CD4-positive, CD25-positive, alpha-beta regulatory T cell (primary cell): ENCODE measurements at regions not wholly inside any gene's neighbourhood (a gene's known extent, or its start where the extent isn't known, plus 50 kb on each side); places are given as distances from the start of the nearest gene placed in this dataset.

Source experiments
- ATAC-seq, 2 donors: fragments of 150-1000 bp; cut with Tn5 transposase; one replicate each; pipeline ENCODE4 v1.10.0; 2021; ENCODE audit warnings: low read depth in 2 of 2, moderate number of reproducible peaks in 2 of 2, moderate library complexity in 1 of 2
- DNase-seq, 3 donors: peaks; one replicate each; pipeline versions ENCODE4 v3.0.0 to v3.0.0-alpha.2; 2012 to 2022; ENCODE audit warnings: mixed read lengths in 1 of 3
- H3K27ac ChIP-seq: one replicate; pipeline ENCODE4 v1.7.0; 2013; ENCODE audit warnings: mild to moderate bottlenecking, low read length; ENCODE audit not compliant: insufficient read depth, poor library complexity, severe bottlenecking
- H3K27me3 ChIP-seq: one replicate; pipeline ENCODE4 v1.7.0; 2013; ENCODE audit warnings: low read length; ENCODE audit not compliant: control insufficient read depth, insufficient read depth
- H3K36me3 ChIP-seq: one replicate; pipeline ENCODE4 v1.7.0; 2013; ENCODE audit warnings: mild to moderate bottlenecking, low read length, moderate library complexity; ENCODE audit not compliant: control insufficient read depth, insufficient read depth
- H3K4me1 ChIP-seq: 2 replicates; pipeline ENCODE4 v1.7.0; 2013; ENCODE audit warnings: mild to moderate bottlenecking, low read length; ENCODE audit not compliant: insufficient read depth, control insufficient read depth, poor library complexity, severe bottlenecking
- H3K4me3 ChIP-seq: one replicate; pipeline ENCODE4 v1.7.0; 2013; ENCODE audit warnings: low read depth, mild to moderate bottlenecking, low read length, moderate library complexity
- H3K9me3 ChIP-seq, 2 experiments: 1 replicate in 1 of 2; 2 replicates in 1 of 2; pipeline ENCODE4 v1.7.0; 2013; ENCODE audit warnings: low read length in 2 of 2, mild to moderate bottlenecking in 1 of 2, moderate library complexity in 1 of 2; ENCODE audit not compliant: control insufficient read depth in 2 of 2
- H3K27ac Mint-ChIP-seq, 3 donors: one replicate each; pipeline ENCODE4 v1.8.0; 2020 to 2022; ENCODE audit warnings: mild to moderate bottlenecking in 3 of 3, mixed read lengths in 3 of 3, moderate library complexity in 2 of 3
- H3K27me3 Mint-ChIP-seq: one replicate; pipeline ENCODE4 v1.8.0; 2022; ENCODE audit warnings: mild to moderate bottlenecking, mixed read lengths
- H3K36me3 Mint-ChIP-seq: one replicate; pipeline ENCODE4 v1.8.0; 2020; ENCODE audit warnings: mixed read lengths
- H3K4me1 Mint-ChIP-seq, 4 donors: one replicate each; pipeline ENCODE4 v1.8.0; 2020 to 2022; ENCODE audit warnings: mixed read lengths in 4 of 4, mild to moderate bottlenecking in 1 of 4
- H3K4me3 Mint-ChIP-seq, 4 donors: one replicate each; pipeline ENCODE4 v1.8.0; 2020 to 2022; ENCODE audit warnings: mild to moderate bottlenecking in 4 of 4, mixed read lengths in 4 of 4, moderate library complexity in 3 of 4
- H3K9me3 Mint-ChIP-seq, 7 donors: one replicate each; pipeline ENCODE4 v1.8.0; 2020 to 2022; ENCODE audit warnings: mixed read lengths in 7 of 7, mild to moderate bottlenecking in 3 of 7, moderate library complexity in 2 of 7

DNA sequence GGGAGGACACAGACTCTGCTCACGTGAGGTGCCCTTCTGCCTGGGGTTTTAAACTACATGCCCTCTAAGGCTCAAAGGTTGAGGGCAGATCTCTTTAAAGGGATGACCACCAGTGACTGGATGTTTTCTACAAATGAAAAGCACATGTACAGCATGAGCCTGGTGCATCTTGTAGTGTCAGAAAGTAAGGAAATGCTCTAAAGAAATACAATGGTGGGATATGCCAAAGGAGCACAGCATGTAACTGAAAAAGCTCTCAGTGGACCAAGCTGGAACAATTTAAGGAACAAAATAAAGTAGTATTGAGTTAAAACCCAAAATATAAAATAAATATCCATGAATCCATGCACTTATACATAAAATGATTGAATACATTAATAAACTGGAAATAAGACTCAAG, 78.3 kb upstream of the SEMA6D start:
- ATAC-seq (no peak), DNase-seq (no peak)
- no peak overlapping the region for H3K4me3 ChIP-seq
- Mint-ChIP-seq H3K4me3 (no peak overlapping the region), H3K27me3 (no peaks in the 10 kb centered on the region), H3K4me1 (no peaks in the 10 kb centered on the region), H3K36me3 (no peaks in the 10 kb centered on the region), H3K9me3 (peaks cover 0 to 5% (median 0%) of the 10 kb centered on the region in 7 donors), H3K27ac (no peak overlapping the region)
- no peak overlapping the region for H3K27ac ChIP-seq
- no peaks in the 10 kb centered on the region for H3K27me3 ChIP-seq
- no peaks in the 10 kb centered on the region for H3K4me1 ChIP-seq
- no peaks in the 10 kb centered on the region for H3K36me3 ChIP-seq
- no peaks in the 10 kb centered on the region for H3K9me3 ChIP-seq

- Histone ChIP-seq H3K27ac (no peak overlapping the region), H3K27me3 (no peaks in the 10 kb centered on the region), H3K36me3 (no peaks in the 10 kb centered on the region), H3K4me3 (no peak overlapping the region), H3K9me3 (no peaks in the 10 kb centered on the region), H3K4me1 (no peaks in the 10 kb centered on the region)
- no peak for DNase-seq
- H3K4me1 Mint-ChIP-seq = no peaks in the 10 kb centered on the region
- H3K9me3 Mint-ChIP-seq = peaks cover 0 to 4% (median 0%) of the 10 kb centered on the region in 7 donors
- H3K4me3 Mint-ChIP-seq = no peak overlapping the region
- no peak overlapping the region for H3K27ac Mint-ChIP-seq
- no peaks in the 10 kb centered on the region for H3K36me3 Mint-ChIP-seq
- H3K27me3 Mint-ChIP-seq = no peaks in the 10 kb centered on the region
- ATAC-seq = no peak
These were observed 77.2 kb upstream of the SEMA6D start for GRCh38 chr15:47640079-47640478.

- Mint-ChIP-seq H3K9me3 (peaks cover 0 to 3% (median 0%) of the 10 kb centered on the region in 7 donors), H3K27ac (no peak overlapping the region), H3K4me1 (no peaks in the 10 kb centered on the region), H3K36me3 (no peaks in the 10 kb centered on the region), H3K27me3 (no peaks in the 10 kb centered on the region), H3K4me3 (no peak overlapping the region)
- H3K4me1 ChIP-seq = no peaks in the 10 kb centered on the region
- H3K9me3 ChIP-seq = no peaks in the 10 kb centered on the region
- ATAC-seq (no peak), DNase-seq (no peak)
- H3K27ac ChIP-seq = no peak overlapping the region
- no peaks in the 10 kb centered on the region for H3K27me3 ChIP-seq
- no peak overlapping the region for H3K4me3 ChIP-seq
- no peaks in the 10 kb centered on the region for H3K36me3 ChIP-seq
These were observed 76.4 kb upstream of the SEMA6D start for GRCh38 chr15:47640901-47641300.

DNA sequence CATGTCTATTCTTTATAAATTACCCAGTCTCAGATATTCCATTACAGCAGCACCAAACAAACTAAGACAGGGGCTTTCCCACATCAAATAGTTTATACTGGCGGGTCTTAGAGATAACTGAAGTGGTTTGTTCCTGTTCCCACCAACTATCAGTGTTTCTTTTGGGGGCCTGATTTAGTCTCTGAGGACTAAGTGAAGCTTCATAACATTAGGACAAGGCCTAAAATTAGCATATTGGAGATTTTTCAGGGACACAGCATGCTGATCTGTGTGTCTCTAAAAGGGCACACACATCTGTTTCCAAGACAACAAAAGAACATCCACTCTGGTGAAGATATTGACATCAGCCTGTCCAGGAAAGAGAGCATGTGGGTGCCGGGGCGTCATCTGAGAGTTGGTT, 72.6 kb upstream of the SEMA6D start:
- H3K27me3 Mint-ChIP-seq = no peaks in the 10 kb centered on the region
- no peak overlapping the region for H3K4me3 Mint-ChIP-seq
- H3K36me3 Mint-ChIP-seq = no peaks in the 10 kb centered on the region
- no peak overlapping the region for H3K27ac Mint-ChIP-seq
- Histone ChIP-seq H3K4me3 (no peak overlapping the region), H3K4me1 (no peaks in the 10 kb centered on the region), H3K9me3 (no peaks in the 10 kb centered on the region), H3K27ac (no peak overlapping the region), H3K27me3 (no peaks in the 10 kb centered on the region), H3K36me3 (no peaks in the 10 kb centered on the region)
- H3K4me1 Mint-ChIP-seq = no peaks in the 10 kb centered on the region
- DNase-seq (no peak), ATAC-seq (no peak)
- H3K9me3 Mint-ChIP-seq = no peaks in the 10 kb centered on the region

DNA sequence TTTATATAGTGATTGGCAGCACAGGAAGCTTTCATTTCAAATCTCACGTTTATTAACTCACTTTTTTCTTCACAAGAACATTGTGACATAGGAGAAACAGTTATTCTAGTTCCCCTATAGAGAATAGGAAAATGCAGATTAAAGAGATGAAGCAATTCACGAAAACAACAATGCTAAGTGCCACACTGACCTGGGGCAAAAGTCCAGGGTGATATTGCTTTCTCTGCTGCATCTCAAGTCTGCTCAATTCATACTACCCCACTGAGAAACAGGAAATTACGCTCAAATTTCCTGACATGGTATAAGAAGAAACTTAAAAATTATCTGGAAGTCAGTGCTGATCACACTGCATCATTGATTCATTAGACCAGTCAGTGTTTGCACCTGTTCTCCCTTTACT, 66.7 kb upstream of the SEMA6D start:
- Histone ChIP-seq H3K27me3 (no peaks in the 10 kb centered on the region), H3K4me1 (no peaks in the 10 kb centered on the region), H3K36me3 (no peaks in the 10 kb centered on the region), H3K4me3 (no peak overlapping the region), H3K9me3 (no peaks in the 10 kb centered on the region), H3K27ac (no peak overlapping the region)
- H3K27ac Mint-ChIP-seq = no peak overlapping the region
- H3K27me3 Mint-ChIP-seq = no peaks in the 10 kb centered on the region
- ATAC-seq (no peak), DNase-seq (no peak)
- peaks cover 0 to 5% (median 0%) of the 10 kb centered on the region in 7 donors for H3K9me3 Mint-ChIP-seq
- H3K4me3 Mint-ChIP-seq = no peak overlapping the region
- H3K4me1 Mint-ChIP-seq = no peaks in the 10 kb centered on the region
- H3K36me3 Mint-ChIP-seq = no peaks in the 10 kb centered on the region

DNA sequence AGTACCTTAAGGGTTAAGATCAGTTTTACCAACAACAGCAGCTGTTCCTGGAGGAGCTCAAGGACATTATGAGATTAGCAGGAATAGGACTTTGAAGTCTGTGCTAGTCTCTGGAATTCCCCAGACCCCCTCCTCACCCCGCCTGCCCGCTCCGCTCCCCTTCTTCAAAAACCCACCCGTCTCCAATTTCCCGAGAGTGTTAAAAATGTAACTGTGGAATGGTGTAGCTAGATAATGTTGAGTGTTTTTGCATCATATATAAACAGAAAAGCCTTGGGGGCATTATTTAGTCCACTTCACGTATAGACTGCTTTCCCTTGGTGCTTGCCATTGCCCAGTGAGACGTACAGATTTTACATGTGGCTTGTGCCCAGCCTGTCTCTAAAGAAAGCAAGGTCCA, 65.0 kb upstream of the SEMA6D start:
- H3K4me3 Mint-ChIP-seq = no peak overlapping the region
- H3K9me3 ChIP-seq = no peaks in the 10 kb centered on the region
- H3K4me1 ChIP-seq = no peaks in the 10 kb centered on the region
- no peaks in the 10 kb centered on the region for H3K36me3 ChIP-seq
- H3K4me3 ChIP-seq = no peak overlapping the region
- no peaks in the 10 kb centered on the region for H3K36me3 Mint-ChIP-seq
- DNase-seq (no peak), ATAC-seq (no peak)
- no peak overlapping the region for H3K27ac ChIP-seq
- peaks cover 0 to 5% (median 0%) of the 10 kb centered on the region in 7 donors for H3K9me3 Mint-ChIP-seq
- no peaks in the 10 kb centered on the region for H3K27me3 ChIP-seq
- no peak overlapping the region for H3K27ac Mint-ChIP-seq
- H3K27me3 Mint-ChIP-seq = no peaks in the 10 kb centered on the region
- no peaks in the 10 kb centered on the region for H3K4me1 Mint-ChIP-seq

DNA sequence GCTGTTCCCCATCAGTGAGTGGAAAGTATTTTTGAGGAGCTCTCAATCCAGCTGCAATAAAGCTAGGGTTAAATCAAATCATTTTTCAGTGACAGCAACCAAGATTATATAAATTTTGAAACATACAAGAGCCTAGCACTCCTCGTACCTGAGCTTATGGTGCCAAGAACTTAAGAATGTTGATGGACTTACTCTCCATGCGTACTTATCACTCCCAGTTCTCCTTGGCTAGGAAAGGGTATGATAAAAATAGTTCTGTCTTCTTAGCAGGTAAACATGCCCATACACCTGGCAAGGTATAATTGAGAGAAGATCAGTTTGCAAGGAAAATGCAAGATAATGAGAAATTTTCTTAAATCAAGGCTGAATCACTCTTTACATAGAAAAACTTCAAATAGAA, 64.5 kb upstream of the SEMA6D start:
- Histone ChIP-seq H3K27ac (no peak overlapping the region), H3K4me3 (no peak overlapping the region), H3K4me1 (no peaks in the 10 kb centered on the region), H3K9me3 (no peaks in the 10 kb centered on the region), H3K36me3 (no peaks in the 10 kb centered on the region), H3K27me3 (no peaks in the 10 kb centered on the region)
- DNase-seq (no peak), ATAC-seq (no peak)
- Mint-ChIP-seq H3K4me1 (no peaks in the 10 kb centered on the region), H3K9me3 (peaks cover 0 to 5% (median 0%) of the 10 kb centered on the region in 7 donors), H3K27me3 (no peaks in the 10 kb centered on the region), H3K4me3 (no peak overlapping the region), H3K36me3 (no peaks in the 10 kb centered on the region), H3K27ac (no peak overlapping the region)

- Mint-ChIP-seq H3K9me3 (peaks cover 0 to 2% (median 0%) of the 10 kb centered on the region in 7 donors), H3K27me3 (no peaks in the 10 kb centered on the region), H3K36me3 (no peaks in the 10 kb centered on the region), H3K4me3 (no peak overlapping the region), H3K27ac (no peak overlapping the region), H3K4me1 (no peaks in the 10 kb centered on the region)
- Histone ChIP-seq H3K4me3 (no peak overlapping the region), H3K36me3 (no peaks in the 10 kb centered on the region), H3K4me1 (no peaks in the 10 kb centered on the region), H3K27me3 (no peaks in the 10 kb centered on the region), H3K27ac (no peak overlapping the region), H3K9me3 (no peaks in the 10 kb centered on the region)
- no peak for DNase-seq
- ATAC-seq = no peak
These were observed 55.6 kb upstream of the SEMA6D start for GRCh38 chr15:47661661-47662180.
